RWPE1 (cell line): ENCODE measurements at regions not wholly inside any gene's neighbourhood (a gene's known extent, or its start where the extent isn't known, plus 50 kb on each side); places are given as distances from the start of the nearest gene placed in this dataset.

ENCODE experiments used
- CTCF ChIA-PET: fragments of 350-600 bp; sonication (Branson Sonifier 250); formaldehyde crosslinking; extraction: SDS; loops from one replicate; lab custom pipeline; 2021; lab: Yijun Ruan, JAX
- POLR2A ChIA-PET: fragments of 400-600 bp; formaldehyde crosslinking; extraction: SDS; loops from one replicate; lab custom pipeline; 2020; ENCODE audit warnings: antibody characterized with exemption; ENCODE audit not compliant: low non-redundant PET; lab: Yijun Ruan, JAX
- DNase-seq: peaks from one replicate; pipeline ENCODE4 v3.0.0; 2012; ENCODE audit warnings: low spot score
- H3K27ac ChIP-seq: fragments of 450-650 bp; 2 replicates; pipeline ENCODE4 v1.5.1; 2017
- CTCF ChIP-seq: fragments of 450-650 bp; conservative IDR thresholded peaks from 2 replicates; pipeline ENCODE4 v1.5.1; 2017; ENCODE audit warnings: low read depth, mild to moderate bottlenecking

- TF ChIP-seq CTCF: no peak
- no peak for DNase-seq
- H3K27ac ChIP-seq: no peak overlapping the region
- ChIA-PET CTCF (interaction anchor here (0.5 kb wide), 1 partner anchor 231 kb away, joined by 3 read pairs; the partner anchor contains the start of gene IGFBP5), POLR2A (no interaction called here)
Measured at GRCh38 chr2:216925636-216926366, 65.9 kb upstream of the TNP1 start.

- TF ChIP-seq CTCF: no peak
- ChIA-PET CTCF (interaction anchor here (0.6 kb wide), 3 partner anchors 125 to 500 kb away, joined by 3 read pairs; no protein-coding TSS in a partner anchor), POLR2A (no interaction called here)
- H3K27ac ChIP-seq: no peak overlapping the region
- DNase-seq: no peak
Measured at GRCh38 chr2:216925006-216925405, 65.1 kb upstream of the TNP1 start.

GRCh38 chr2:216923706-216924105, 63.8 kb upstream of the TNP1 start:
- ChIA-PET POLR2A (no interaction called here), CTCF (no interaction called here)
- no peak overlapping the region for H3K27ac ChIP-seq
- DNase-seq: no peak
- no peak for TF ChIP-seq CTCF

- ChIA-PET CTCF (no interaction called here), POLR2A (no interaction called here)
- DNase-seq: no peak
- no peak for TF ChIP-seq CTCF
- H3K27ac ChIP-seq: no peak overlapping the region
Measured at GRCh38 chr2:216922175-216922780, 62.4 kb upstream of the TNP1 start.

GRCh38 chr2:216920937-216921456, 61.1 kb upstream of the TNP1 start:
- POLR2A ChIA-PET: no interaction called here
- no peak for DNase-seq
- CTCF ChIA-PET: interaction anchor here (0.6 kb wide), 1 partner anchor 207 kb away, joined by 5 read pairs; no protein-coding TSS in a partner anchor
- no peak for TF ChIP-seq CTCF
- no peak overlapping the region for H3K27ac ChIP-seq

- ChIA-PET POLR2A (no interaction called here), CTCF (interaction anchor here (0.6 kb wide), 2 partner anchors 147 to 206 kb away, joined by 3 to 5 read pairs; no protein-coding TSS in a partner anchor)
- DNase-seq: no peak
- TF ChIP-seq CTCF: no peak
- H3K27ac ChIP-seq: no peak overlapping the region
Measured at GRCh38 chr2:216920143-216920876, 60.4 kb upstream of the TNP1 start.
